Ishikawa (cell line): ENCODE measurements at regions not wholly inside any gene's neighbourhood (a gene's known extent, or its start where the extent isn't known, plus 50 kb on each side); places are given as distances from the start of the nearest gene placed in this dataset.

Experiments
- CEBPB ChIP-seq: IDR thresholded peaks from 2 replicates; pipeline ENCODE4 v1.6.1; 2012
- CREB1 ChIP-seq: IDR thresholded peaks from 2 replicates; pipeline ENCODE4 v1.6.1; 2012; ENCODE audit warnings: low read depth
- EGR1 ChIP-seq: IDR thresholded peaks from 2 replicates; pipeline ENCODE4 v1.6.1; 2012
- EP300 ChIP-seq: IDR thresholded peaks from 2 replicates; pipeline ENCODE4 v1.6.1; 2012; ENCODE audit warnings: borderline replicate concordance
- FOXM1 ChIP-seq: IDR thresholded peaks from 2 replicates; pipeline ENCODE4 v1.6.1; 2012; ENCODE audit warnings: low read depth, borderline replicate concordance
- MAX ChIP-seq: IDR thresholded peaks from 2 replicates; pipeline ENCODE4 v1.6.1; 2012
- NFIC ChIP-seq: IDR thresholded peaks from 2 replicates; pipeline ENCODE4 v1.6.1; 2012
- RAD21 ChIP-seq: IDR thresholded peaks from 2 replicates; pipeline ENCODE4 v1.6.1; 2012; ENCODE audit warnings: low read depth
- REST ChIP-seq: IDR thresholded peaks from 2 replicates; pipeline ENCODE4 v1.6.1; 2012; ENCODE audit warnings: low read depth, mild to moderate bottlenecking
- TAF1 ChIP-seq: IDR thresholded peaks from 2 replicates; pipeline ENCODE4 v1.6.1; 2012; ENCODE audit warnings: low read depth, mild to moderate bottlenecking
- TCF12 ChIP-seq: IDR thresholded peaks from 2 replicates; pipeline ENCODE4 v1.6.1; 2012; ENCODE audit warnings: low read depth
- TEAD4 ChIP-seq: IDR thresholded peaks from 2 replicates; pipeline ENCODE4 v1.6.1; 2012
- USF1 ChIP-seq: IDR thresholded peaks from 2 replicates; pipeline ENCODE4 v1.6.1; 2012
- YY1 ChIP-seq: IDR thresholded peaks from 2 replicates; pipeline ENCODE4 v1.6.1; 2012; ENCODE audit warnings: low read depth
- ZBTB7A ChIP-seq: IDR thresholded peaks from 2 replicates; pipeline ENCODE4 v1.6.1; 2012; ENCODE audit warnings: low read depth

GRCh38 chr7:46559194-46559832, 638.2 kb upstream of the IGFBP3 start:
- TF ChIP-seq REST = no peak
- TF ChIP-seq MAX = no peak
- TF ChIP-seq EP300 = no peak
- TF ChIP-seq FOXM1 = no peak
- TF ChIP-seq NFIC = no peak
- no peak for TF ChIP-seq CREB1
- no peak for TF ChIP-seq USF1
- TF ChIP-seq TAF1 = no peak
- TF ChIP-seq YY1 = no peak
- TF ChIP-seq EGR1 = no peak
- TF ChIP-seq CEBPB = no peak
- no peak for TF ChIP-seq ZBTB7A
- TF ChIP-seq TCF12 = no peak
- no peak for TF ChIP-seq TEAD4
- TF ChIP-seq RAD21 = no peak

- no peak for TF ChIP-seq EGR1
- TF ChIP-seq CREB1 = no peak
- no peak for TF ChIP-seq ZBTB7A
- TF ChIP-seq YY1 = no peak
- TF ChIP-seq USF1 = no peak
- no peak for TF ChIP-seq TCF12
- no peak for TF ChIP-seq FOXM1
- TF ChIP-seq EP300 = peak; percentile 47; the same call in 1 of the 2 replicates
- TF ChIP-seq RAD21 = no peak
- no peak for TF ChIP-seq REST
- no peak for TF ChIP-seq NFIC
- no peak for TF ChIP-seq TAF1
- TF ChIP-seq CEBPB = peak; percentile 44; the same call in 1 of the 2 replicates
- peak; percentile 63 for TF ChIP-seq TEAD4
Measured at GRCh38 chr7:46558482-46559193, 637.6 kb upstream of the IGFBP3 start.

GRCh38 chr7:46557781-46558180, 636.7 kb upstream of the IGFBP3 start:
- TF ChIP-seq FOXM1 (no peak), RAD21 (no peak), CREB1 (no peak), TAF1 (no peak), EGR1 (no peak)

GRCh38 chr7:46557295-46557711, 636.2 kb upstream of the IGFBP3 start:
- TF ChIP-seq NFIC (no peak; the same call in 1 of the 2 replicates), USF1 (no peak), TCF12 (peak; percentile 48), MAX (peak; percentile 64), YY1 (peak; percentile 32; the same call in 1 of the 2 replicates), EP300 (peak; percentile 42; the same call in 1 of the 2 replicates), RAD21 (0 out of 2 replicates have a peak, but pooled peaks have one; percentile 3), EGR1 (no peak)

- TF ChIP-seq FOXM1 (no peak), MAX (no peak), NFIC (no peak), YY1 (no peak), EGR1 (no peak), TEAD4 (no peak), CEBPB (no peak), RAD21 (no peak)
Measured at GRCh38 chr7:46554688-46555422, 633.8 kb upstream of the IGFBP3 start.
